Astrocyte (in vitro differentiated cells and primary cell): ENCODE measurements at regions not wholly inside any gene's neighbourhood (a gene's known extent, or its start where the extent isn't known, plus 50 kb on each side); places are given as distances from the start of the nearest gene placed in this dataset.

Experiments used
- DNase-seq: peaks from one replicate; pipeline ENCODE4 v3.0.0-alpha.2; 2010; ENCODE audit warnings: low read depth
- FAIRE-seq: peaks from 2 replicates; lab custom pipeline; 2011; peaks lifted over from hg19 to GRCh38; lab: Jason Lieb, UNC
- H2AFZ ChIP-seq: 2 replicates; pipeline ENCODE4 v1.6.0; 2012; ENCODE audit warnings: low read depth, low read length, inconsistent platforms
- H3K27ac ChIP-seq: 2 replicates; pipeline ENCODE4 v1.5.1; 2011; ENCODE audit warnings: low read depth, low read length, inconsistent platforms
- H3K27me3 ChIP-seq: 2 replicates; pipeline ENCODE4 v1.6.0; 2011; ENCODE audit warnings: low read length, inconsistent platforms; ENCODE audit not compliant: insufficient read depth
- H3K36me3 ChIP-seq: 2 replicates; pipeline ENCODE4 v1.5.1; 2011; ENCODE audit warnings: low read length, inconsistent platforms; ENCODE audit not compliant: insufficient read depth
- H3K4me1 ChIP-seq: 2 replicates; pipeline ENCODE4 v1.5.1; 2011; ENCODE audit warnings: low read length, inconsistent platforms; ENCODE audit not compliant: insufficient read depth
- H3K4me2 ChIP-seq: 2 replicates; pipeline ENCODE4 v1.6.0; 2012; ENCODE audit warnings: low read length, inconsistent platforms
- H3K4me3 ChIP-seq: 2 replicates; pipeline ENCODE4 v1.5.1; 2011; ENCODE audit warnings: low read depth, mild to moderate bottlenecking, low read length, inconsistent platforms; ENCODE audit not compliant: insufficient read depth
- H3K79me2 ChIP-seq: 2 replicates; pipeline ENCODE4 v1.6.0; 2012; ENCODE audit warnings: mild to moderate bottlenecking, low read length, inconsistent platforms; ENCODE audit not compliant: insufficient read depth
- H3K9ac ChIP-seq: 2 replicates; pipeline ENCODE4 v1.6.0; 2012; ENCODE audit warnings: mild to moderate bottlenecking, low read length, inconsistent platforms
- H3K9me3 ChIP-seq: 2 replicates; pipeline ENCODE4 v1.5.1; 2012; ENCODE audit warnings: low read depth, mild to moderate bottlenecking, low read length, inconsistent platforms; ENCODE audit not compliant: insufficient read depth
- H4K20me1 ChIP-seq: 2 replicates; pipeline ENCODE4 v1.6.0; 2012; ENCODE audit warnings: low read length, inconsistent platforms; ENCODE audit not compliant: insufficient read depth
- H3K27ac Mint-ChIP-seq: one replicate; pipeline ENCODE4 v1.8.0; 2021; ENCODE audit warnings: mild to moderate bottlenecking, mixed read lengths; ENCODE audit not compliant: unreplicated experiment
- H3K27me3 Mint-ChIP-seq: one replicate; pipeline ENCODE4 v1.8.0; 2021; ENCODE audit warnings: low read depth, mixed read lengths; ENCODE audit not compliant: unreplicated experiment
- H3K36me3 Mint-ChIP-seq: one replicate; pipeline ENCODE4 v1.8.0; 2021; ENCODE audit warnings: low read depth, mixed read lengths; ENCODE audit not compliant: unreplicated experiment
- H3K4me1 Mint-ChIP-seq: one replicate; pipeline ENCODE4 v1.8.0; 2021; ENCODE audit warnings: low read depth, mixed read lengths; ENCODE audit not compliant: unreplicated experiment
- H3K4me3 Mint-ChIP-seq: one replicate; pipeline ENCODE4 v1.8.0; 2021; ENCODE audit warnings: mild to moderate bottlenecking, moderate library complexity, mixed read lengths; ENCODE audit not compliant: unreplicated experiment
- H3K9me3 Mint-ChIP-seq: one replicate; pipeline ENCODE4 v1.8.0; 2021; ENCODE audit warnings: mild to moderate bottlenecking, mixed read lengths; ENCODE audit not compliant: unreplicated experiment
- CTCF ChIP-seq: IDR thresholded peaks from 2 replicates; pipeline ENCODE4 v1.5.1; 2011; ENCODE audit warnings: low read depth, mild to moderate bottlenecking, inconsistent platforms, low read length, moderate library complexity; ENCODE audit not compliant: insufficient read depth
- EZH2 ChIP-seq: IDR thresholded peaks from 2 replicates; pipeline ENCODE4 v1.6.1; 2012; ENCODE audit warnings: mild to moderate bottlenecking, low read length, inconsistent platforms; ENCODE audit not compliant: insufficient read depth

GRCh38 chr20:52749938-52750337 lies 222.2 kb upstream of the TSHZ2 start:
- FAIRE-seq (no peak), DNase-seq (no peak)
- H3K27me3 ChIP-seq: no peaks in the 10 kb centered on the region
- H3K9me3 ChIP-seq: no peaks in the 10 kb centered on the region
- Mint-ChIP-seq H3K4me1 (no peaks in the 10 kb centered on the region), H3K27ac (no peak overlapping the region), H3K36me3 (no peaks in the 10 kb centered on the region), H3K4me3 (no peak overlapping the region), H3K9me3 (no peaks in the 10 kb centered on the region), H3K27me3 (no peaks in the 10 kb centered on the region)
- no peak for TF ChIP-seq CTCF
- TF ChIP-seq EZH2: no peak
- H3K27ac ChIP-seq: no peak overlapping the region
- no peaks in the 10 kb centered on the region for H3K79me2 ChIP-seq
- no peak overlapping the region for H3K9ac ChIP-seq
- no peak overlapping the region for H3K4me3 ChIP-seq
- H4K20me1 ChIP-seq: no peaks in the 10 kb centered on the region
- no peaks in the 10 kb centered on the region for H3K36me3 ChIP-seq
- H2AFZ ChIP-seq: no peak overlapping the region
- H3K4me1 ChIP-seq: no peaks in the 10 kb centered on the region
- no peak overlapping the region for H3K4me2 ChIP-seq

GRCh38 chr20:52748990-52749389 lies 223.2 kb upstream of the TSHZ2 start:
- H3K27ac Mint-ChIP-seq: no peak overlapping the region
- DNase-seq (no peak), FAIRE-seq (no peak)
- no peak overlapping the region for H3K4me3 Mint-ChIP-seq
- Histone ChIP-seq H3K9me3 (no peaks in the 10 kb centered on the region), H3K79me2 (no peaks in the 10 kb centered on the region), H2AFZ (no peak overlapping the region), H4K20me1 (no peaks in the 10 kb centered on the region), H3K4me3 (no peak overlapping the region), H3K27ac (no peak overlapping the region), H3K27me3 (no peaks in the 10 kb centered on the region), H3K4me2 (no peak overlapping the region), H3K4me1 (no peaks in the 10 kb centered on the region), H3K9ac (no peak overlapping the region), H3K36me3 (no peaks in the 10 kb centered on the region)
- H3K36me3 Mint-ChIP-seq: no peaks in the 10 kb centered on the region
- peaks cover 2% of the 10 kb centered on the region for H3K27me3 Mint-ChIP-seq
- no peaks in the 10 kb centered on the region for H3K4me1 Mint-ChIP-seq
- no peaks in the 10 kb centered on the region for H3K9me3 Mint-ChIP-seq
- TF ChIP-seq CTCF: no peak
- TF ChIP-seq EZH2: no peak

GRCh38 chr20:52748285-52748932 lies 223.7 kb upstream of the TSHZ2 start:
- Histone ChIP-seq H2AFZ (no peak overlapping the region), H3K36me3 (no peaks in the 10 kb centered on the region), H3K9ac (no peak overlapping the region), H4K20me1 (no peaks in the 10 kb centered on the region), H3K27me3 (no peaks in the 10 kb centered on the region), H3K9me3 (no peaks in the 10 kb centered on the region), H3K79me2 (no peaks in the 10 kb centered on the region), H3K4me3 (no peak overlapping the region), H3K4me2 (no peak overlapping the region), H3K4me1 (no peaks in the 10 kb centered on the region), H3K27ac (no peak overlapping the region)
- Mint-ChIP-seq H3K27ac (no peak overlapping the region), H3K4me1 (no peaks in the 10 kb centered on the region), H3K36me3 (no peaks in the 10 kb centered on the region), H3K27me3 (peaks cover 2% of the 10 kb centered on the region), H3K4me3 (no peak overlapping the region), H3K9me3 (no peaks in the 10 kb centered on the region)
- DNase-seq (no peak), FAIRE-seq (no peak)
- no peak for TF ChIP-seq EZH2
